Rectal smooth muscle tissue (tissue), 1 donor: ENCODE measurements at regions not wholly inside any gene's neighbourhood (a gene's known extent, or its start where the extent isn't known, plus 50 kb on each side); places are given as distances from the start of the nearest gene placed in this dataset.
"Not testable (repeated sequence)": the region's sequence is repeated elsewhere in the genome, so short reads cannot be mapped to it uniquely, and the experiment has no call there.

Experiments used
- H3K27ac ChIP-seq: one replicate; pipeline ENCODE4 v1.7.0; 2013; ENCODE audit warnings: low read depth, low read length, inconsistent platforms
- H3K27me3 ChIP-seq: one replicate; pipeline ENCODE4 v1.7.0; 2013; ENCODE audit warnings: low read length; ENCODE audit not compliant: control insufficient read depth, insufficient read depth
- H3K36me3 ChIP-seq: one replicate; pipeline ENCODE4 v1.7.0; 2013; ENCODE audit warnings: low read length; ENCODE audit not compliant: control insufficient read depth, insufficient read depth
- H3K4me1 ChIP-seq: one replicate; pipeline ENCODE4 v1.7.0; 2013; ENCODE audit warnings: low read length; ENCODE audit not compliant: control insufficient read depth, insufficient read depth
- H3K4me3 ChIP-seq: one replicate; pipeline ENCODE4 v1.7.0; 2013; ENCODE audit warnings: low read length
- H3K9ac ChIP-seq: one replicate; pipeline ENCODE4 v1.7.0; 2013; ENCODE audit warnings: low read length

DNA sequence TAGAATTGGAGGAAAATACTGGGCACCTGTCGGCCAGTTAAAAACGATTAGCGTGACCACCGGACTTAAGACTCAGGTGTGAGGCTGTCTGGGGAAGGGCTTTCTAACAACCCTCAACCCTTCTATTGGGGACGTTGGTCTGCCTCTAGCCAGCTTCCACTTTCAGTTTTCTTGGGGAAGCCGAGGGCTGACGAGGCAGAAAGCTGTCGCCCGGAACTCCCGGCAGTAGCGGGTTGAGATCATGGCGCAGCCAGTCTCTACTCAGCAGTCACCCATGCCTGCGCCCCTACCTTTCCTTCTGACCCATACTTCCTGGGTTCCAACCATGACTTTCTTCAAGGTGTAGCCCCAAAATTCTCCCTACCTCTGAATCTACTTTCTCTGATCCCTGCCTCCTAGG lies 1424.1 kb downstream of the SLITRK1 start:
- Histone ChIP-seq H3K36me3 (no peaks in the 10 kb centered on the region), H3K4me3 (no peak overlapping the region), H3K9ac (no peak overlapping the region), H3K27ac (no peak overlapping the region), H3K4me1 (no peaks in the 10 kb centered on the region), H3K27me3 (no peaks in the 10 kb centered on the region)

DNA sequence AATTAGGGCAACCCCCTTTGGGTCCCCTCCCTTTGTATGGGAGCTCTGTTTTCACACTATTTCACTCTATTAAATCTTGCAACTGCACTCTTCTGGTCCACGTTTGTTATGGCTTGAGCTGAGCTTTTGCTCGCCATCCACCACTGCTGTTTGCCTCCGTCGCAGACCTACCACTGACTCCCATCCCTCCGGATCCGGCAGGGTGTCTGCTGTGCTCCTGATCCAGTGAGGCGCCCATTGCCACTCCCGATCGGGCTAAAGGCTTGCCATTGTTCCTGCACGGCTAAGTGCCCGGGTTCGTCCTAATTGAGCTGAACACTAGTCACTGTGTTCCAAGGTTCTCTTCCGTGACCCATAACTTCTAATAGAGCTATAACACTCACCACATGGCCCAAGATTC lies 1424.7 kb downstream of the SLITRK1 start:
- not testable (repeated sequence) for H3K9ac ChIP-seq, H3K27ac ChIP-seq, H3K4me1 ChIP-seq, H3K27me3 ChIP-seq, H3K4me3 ChIP-seq, H3K36me3 ChIP-seq

DNA sequence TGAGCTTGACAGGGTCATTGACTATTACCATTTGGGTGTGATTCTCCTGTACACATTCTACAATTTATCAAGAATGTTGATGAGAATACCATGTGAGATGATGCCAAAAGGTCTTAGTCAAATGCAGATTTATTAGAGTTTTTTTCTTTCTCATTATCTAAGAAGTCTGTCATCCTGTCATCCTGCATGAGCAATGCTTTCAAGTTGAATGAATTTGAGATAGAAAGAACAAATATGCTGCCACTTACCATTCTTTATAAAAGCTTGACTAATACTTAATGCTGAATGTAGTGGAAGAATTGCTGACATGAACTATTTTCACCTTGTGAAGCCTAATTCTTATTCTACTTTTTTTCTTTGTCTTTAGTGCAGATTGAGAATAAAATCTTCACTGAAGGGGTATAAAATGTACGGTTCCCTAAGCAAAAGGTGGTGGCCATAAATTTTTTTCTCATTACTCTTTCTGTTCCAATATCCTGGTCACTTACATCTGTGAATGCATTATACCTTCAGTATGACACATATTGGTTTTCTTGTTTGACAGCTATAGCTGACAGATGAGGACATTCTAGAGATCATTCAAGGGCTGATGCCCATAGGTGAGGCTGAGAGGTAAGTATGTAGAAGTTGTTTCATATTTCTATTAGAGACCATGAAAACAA lies 1434.7 kb downstream of the SLITRK1 start:
- Histone ChIP-seq H3K36me3 (no peaks in the 10 kb centered on the region), H3K9ac (no peak overlapping the region), H3K4me3 (no peak overlapping the region), H3K27me3 (no peaks in the 10 kb centered on the region), H3K4me1 (no peaks in the 10 kb centered on the region), H3K27ac (no peak overlapping the region)

DNA sequence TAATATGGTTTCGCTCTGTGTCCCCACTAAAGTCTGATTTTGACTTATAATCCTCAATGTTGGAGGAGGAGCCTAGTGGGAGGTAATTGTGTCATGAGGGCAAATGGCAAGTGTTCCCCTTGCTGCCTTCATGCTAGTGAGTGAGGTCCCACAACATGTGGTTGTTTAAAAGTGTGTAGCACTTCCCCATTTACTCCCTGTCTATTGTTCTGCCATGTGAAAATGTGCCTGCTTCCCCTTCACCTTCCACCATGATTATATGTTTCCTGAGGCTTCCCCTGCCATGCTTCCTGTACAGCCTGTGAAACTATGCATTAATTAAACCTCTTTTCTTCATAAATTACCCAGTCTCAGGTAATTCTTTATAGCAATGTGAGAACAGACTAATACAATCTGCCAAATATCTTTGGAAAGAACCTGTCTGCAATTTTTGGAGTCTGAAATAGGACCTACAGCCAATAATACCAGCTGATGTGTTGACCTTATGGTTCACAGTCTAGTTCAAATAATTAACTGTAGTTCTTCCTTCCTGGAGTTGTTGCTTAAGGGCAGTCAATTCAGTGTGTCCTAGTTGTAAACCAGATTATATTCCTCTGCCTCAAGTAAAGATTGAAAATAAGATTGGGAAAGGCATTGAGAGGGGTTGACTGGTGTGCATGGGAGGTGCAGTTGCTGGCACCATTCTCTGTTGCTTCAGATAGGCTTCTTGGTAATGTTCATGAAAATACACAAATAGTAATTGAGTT lies 1442.9 kb downstream of the SLITRK1 start:
- Histone ChIP-seq H3K36me3 (no peaks in the 10 kb centered on the region), H3K4me3 (no peak overlapping the region), H3K27me3 (no peaks in the 10 kb centered on the region), H3K9ac (no peak overlapping the region), H3K27ac (no peak overlapping the region), H3K4me1 (no peaks in the 10 kb centered on the region)

DNA sequence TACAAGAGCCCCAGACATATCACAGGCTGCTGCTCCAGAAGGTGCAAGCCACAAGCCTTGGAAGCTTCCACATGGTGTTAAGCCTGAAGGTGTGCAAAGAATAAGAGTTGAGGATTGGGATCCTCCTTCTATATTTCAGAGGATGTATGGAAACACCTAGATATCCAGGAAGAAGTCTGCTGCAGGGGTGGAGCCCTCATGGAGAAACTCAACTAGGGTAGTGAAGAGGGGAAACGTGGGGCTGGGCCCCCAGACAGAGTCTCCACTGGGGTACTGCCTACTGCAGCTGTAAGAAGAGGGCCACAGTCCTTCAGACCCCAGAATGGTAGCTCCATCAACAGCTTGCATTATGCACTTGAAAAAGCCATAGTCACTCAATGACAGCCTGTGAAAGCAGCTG lies 1444.0 kb downstream of the SLITRK1 start:
- Histone ChIP-seq H3K4me1 (no peaks in the 10 kb centered on the region), H3K4me3 (no peak overlapping the region), H3K27ac (no peak overlapping the region), H3K27me3 (no peaks in the 10 kb centered on the region), H3K36me3 (no peaks in the 10 kb centered on the region), H3K9ac (no peak overlapping the region)

DNA sequence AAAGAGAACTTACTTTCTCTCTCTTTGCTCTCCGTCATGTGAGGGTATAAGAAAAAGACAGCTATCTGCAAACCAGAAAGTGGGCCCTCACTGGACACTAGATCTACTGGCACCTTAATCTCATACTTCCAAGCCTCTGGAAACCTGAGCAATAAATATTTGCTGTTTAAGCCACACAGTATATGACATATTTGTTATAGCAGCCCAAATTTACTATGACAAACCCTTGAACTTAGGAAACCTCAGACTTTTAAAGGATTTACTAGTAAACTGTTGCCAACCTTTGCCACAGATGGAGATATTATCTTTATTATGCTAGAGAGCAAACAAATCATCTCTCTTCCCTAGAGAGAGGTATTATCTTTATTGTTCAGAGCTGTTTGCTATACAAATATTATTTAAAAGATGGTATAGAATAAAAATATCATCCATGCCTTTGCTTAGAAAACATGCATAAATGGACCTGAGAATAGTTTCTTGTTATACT lies 1446.1 kb downstream of the SLITRK1 start:
- Histone ChIP-seq H3K9ac (no peak overlapping the region), H3K36me3 (no peaks in the 10 kb centered on the region), H3K4me1 (no peaks in the 10 kb centered on the region), H3K27ac (no peak overlapping the region), H3K27me3 (no peaks in the 10 kb centered on the region), H3K4me3 (no peak overlapping the region)

DNA sequence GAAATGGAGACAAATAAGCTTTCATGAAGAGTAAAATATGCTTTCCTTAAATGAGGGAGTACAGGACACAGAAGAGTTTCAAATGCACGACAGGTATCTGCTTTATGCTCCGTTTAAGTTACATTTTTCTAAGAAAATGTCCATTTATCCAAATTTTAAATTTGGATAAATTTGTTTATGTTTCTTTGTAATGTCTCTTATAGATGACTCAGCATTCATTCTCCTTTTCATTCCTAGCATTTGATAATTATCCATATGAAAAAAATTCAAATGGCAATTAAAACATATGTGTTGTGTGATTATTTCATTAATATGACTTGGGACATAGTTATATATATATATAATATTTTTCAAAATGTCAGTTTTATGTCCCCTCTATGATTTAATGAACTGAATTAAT lies 1449.3 kb downstream of the SLITRK1 start:
- Histone ChIP-seq H3K4me3 (no peak overlapping the region), H3K9ac (no peak overlapping the region), H3K36me3 (no peaks in the 10 kb centered on the region), H3K27ac (no peak overlapping the region), H3K4me1 (no peaks in the 10 kb centered on the region), H3K27me3 (no peaks in the 10 kb centered on the region)

DNA sequence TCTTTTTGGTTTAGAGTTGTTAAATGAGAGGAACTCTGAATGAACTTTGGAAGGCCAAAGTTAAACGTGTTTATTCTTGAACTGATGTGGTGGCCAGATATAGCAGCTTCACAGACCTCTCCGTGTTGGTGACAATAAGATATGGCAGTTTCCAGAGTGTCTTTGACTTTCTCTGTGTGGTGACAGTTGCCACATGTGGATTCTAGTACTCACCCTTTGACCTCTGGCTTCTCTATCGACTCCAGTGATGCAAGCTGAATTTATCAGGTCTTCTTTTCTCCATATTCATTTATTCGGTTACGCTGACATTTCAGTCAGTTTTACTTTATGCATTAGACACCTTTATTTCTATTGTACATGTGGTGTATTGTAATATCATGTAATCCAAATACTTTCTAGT lies 1469.5 kb downstream of the SLITRK1 start:
- no peak overlapping the region for H3K4me3 ChIP-seq
- no peaks in the 10 kb centered on the region for H3K27me3 ChIP-seq
- no peaks in the 10 kb centered on the region for H3K4me1 ChIP-seq
- H3K9ac ChIP-seq: no peak overlapping the region
- H3K27ac ChIP-seq: no peak overlapping the region
- H3K36me3 ChIP-seq: no peaks in the 10 kb centered on the region

DNA sequence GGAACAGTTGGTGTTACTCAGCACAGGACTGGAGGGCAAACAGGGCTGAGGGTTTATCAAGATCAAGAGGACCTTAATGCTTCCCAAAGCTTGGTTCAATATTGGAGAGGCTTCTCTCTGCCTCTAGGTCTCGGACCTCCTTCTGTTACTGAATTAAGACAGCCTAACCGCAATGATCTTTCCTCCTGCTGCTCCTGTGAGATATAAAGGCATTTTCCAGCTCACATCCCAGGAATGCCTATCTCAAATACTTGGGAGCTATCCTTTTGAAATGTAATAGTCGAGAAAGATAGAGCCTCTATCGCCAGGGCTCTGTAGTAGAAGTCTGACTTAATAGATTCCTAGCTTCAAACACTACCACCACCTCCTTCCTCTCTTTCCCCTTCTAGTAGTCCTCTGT lies 1475.0 kb downstream of the SLITRK1 start:
- Histone ChIP-seq H3K4me1 (no peaks in the 10 kb centered on the region), H3K9ac (no peak overlapping the region), H3K27me3 (no peaks in the 10 kb centered on the region), H3K36me3 (no peaks in the 10 kb centered on the region), H3K27ac (no peak overlapping the region), H3K4me3 (no peak overlapping the region)

DNA sequence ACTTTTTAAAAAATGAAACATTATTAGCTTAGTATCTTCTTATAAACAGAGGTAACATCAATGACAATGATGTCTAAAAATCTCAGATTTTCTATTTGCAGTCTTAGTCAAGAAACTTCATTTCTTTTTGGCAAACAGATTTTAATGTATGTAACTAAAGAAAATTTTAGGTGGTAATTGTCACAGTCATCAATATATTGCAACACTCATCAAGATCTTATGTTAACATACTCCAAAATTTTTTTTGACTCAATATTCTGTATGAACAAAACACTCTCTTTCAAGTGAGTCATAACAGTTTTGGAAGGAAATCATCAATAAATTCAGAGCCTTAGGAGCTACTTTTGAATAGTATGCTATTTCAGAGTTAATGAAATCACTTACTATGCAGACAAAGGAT lies 1507.6 kb downstream of the SLITRK1 start:
- Histone ChIP-seq H3K4me3 (no peak overlapping the region), H3K9ac (no peak overlapping the region), H3K36me3 (no peaks in the 10 kb centered on the region), H3K4me1 (no peaks in the 10 kb centered on the region), H3K27me3 (no peaks in the 10 kb centered on the region), H3K27ac (no peak overlapping the region)

DNA sequence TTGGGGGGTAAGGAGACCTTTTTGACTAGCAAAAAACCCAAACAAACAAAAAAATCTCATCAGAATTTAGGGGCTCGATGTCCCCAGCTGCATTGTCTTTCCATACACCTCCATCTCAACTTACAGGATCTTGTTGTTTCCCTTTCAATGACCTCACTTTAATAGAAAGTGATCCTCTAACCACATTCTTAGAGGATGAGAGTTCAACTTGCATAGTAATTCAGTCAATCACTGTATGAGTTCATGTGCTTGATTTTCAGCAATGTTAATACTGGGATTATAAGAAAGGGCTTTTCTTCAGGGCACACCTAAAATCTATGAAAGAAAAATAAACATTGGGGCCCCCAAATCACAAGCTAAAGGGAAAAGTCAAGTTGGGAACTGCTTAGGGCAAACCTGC lies 1512.0 kb downstream of the SLITRK1 start:
- H3K27me3 ChIP-seq: no peaks in the 10 kb centered on the region
- H3K4me3 ChIP-seq: no peak overlapping the region
- H3K9ac ChIP-seq: no peak overlapping the region
- no peak overlapping the region for H3K27ac ChIP-seq
- H3K4me1 ChIP-seq: no peaks in the 10 kb centered on the region
- H3K36me3 ChIP-seq: no peaks in the 10 kb centered on the region

DNA sequence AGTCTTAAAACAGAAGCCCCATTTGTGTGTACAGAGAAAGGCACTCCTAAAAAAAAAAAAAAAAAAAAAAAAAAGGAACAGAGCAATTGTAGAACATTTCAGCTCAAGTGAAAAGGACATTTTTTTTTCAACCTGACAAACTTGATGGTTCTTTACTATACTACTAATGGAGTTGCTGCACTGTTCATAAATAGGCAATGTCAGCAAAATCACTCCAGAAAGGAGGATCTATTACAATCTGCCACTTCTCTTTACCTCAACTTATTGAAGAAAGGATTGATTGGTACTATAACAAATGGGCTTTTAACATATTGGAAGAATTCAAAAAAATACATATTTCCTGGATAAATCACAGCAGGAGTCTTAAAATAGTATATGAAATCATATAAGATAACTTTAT lies 1517.7 kb downstream of the SLITRK1 start:
- Histone ChIP-seq H3K4me3 (no peak overlapping the region), H3K4me1 (no peaks in the 10 kb centered on the region), H3K27me3 (no peaks in the 10 kb centered on the region), H3K36me3 (no peaks in the 10 kb centered on the region), H3K9ac (no peak overlapping the region), H3K27ac (no peak overlapping the region)

DNA sequence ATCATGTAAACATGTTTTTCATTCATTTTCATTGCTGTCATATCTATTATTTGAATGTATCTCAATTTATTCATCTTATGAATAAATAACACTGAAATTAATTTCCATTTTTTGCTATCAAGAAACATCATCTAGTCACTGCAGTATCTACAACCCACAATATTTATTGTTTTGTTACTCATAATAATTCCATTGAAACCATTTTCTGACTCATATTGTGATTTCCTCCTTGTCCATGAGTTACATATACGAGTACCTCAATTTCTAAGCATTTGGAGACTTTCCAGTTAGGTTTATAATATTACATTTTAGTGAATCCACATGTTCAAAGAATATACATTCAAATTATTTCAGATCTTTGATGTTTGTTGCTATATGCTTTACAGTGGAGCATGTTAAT lies 1524.0 kb downstream of the SLITRK1 start:
- Histone ChIP-seq H3K27ac (no peak overlapping the region), H3K27me3 (no peaks in the 10 kb centered on the region), H3K4me3 (no peak overlapping the region), H3K36me3 (no peaks in the 10 kb centered on the region), H3K9ac (no peak overlapping the region), H3K4me1 (no peaks in the 10 kb centered on the region)
